Neural cell (in vitro differentiated cells): ENCODE measurements at regions not wholly inside any gene's neighbourhood (a gene's known extent, or its start where the extent isn't known, plus 50 kb on each side); places are given as distances from the start of the nearest gene placed in this dataset.

Experiments
- RAD21 ChIP-seq: fragments of 450-650 bp; conservative IDR thresholded peaks from 2 replicates; pipeline ENCODE4 v1.6.1; 2014; ENCODE audit warnings: antibody characterized with exemption, mild to moderate bottlenecking, moderate library complexity
- TAF1 ChIP-seq: IDR thresholded peaks from 2 replicates; pipeline ENCODE4 v1.6.1; 2012; ENCODE audit warnings: low read depth
- TF ChIP-seq, protein P1 (sequence below): fragments of 450-650 bp; IDR thresholded peaks from 2 replicates; pipeline ENCODE4 v1.5.1; 2014; ENCODE audit warnings: antibody characterized with exemption, mild to moderate bottlenecking, moderate library complexity; ENCODE audit not compliant: poor library complexity, severe bottlenecking
- TF ChIP-seq, protein P2 (sequence below): IDR thresholded peaks from 2 replicates; pipeline ENCODE4 v1.6.1; 2012; ENCODE audit warnings: borderline replicate concordance

DNA sequence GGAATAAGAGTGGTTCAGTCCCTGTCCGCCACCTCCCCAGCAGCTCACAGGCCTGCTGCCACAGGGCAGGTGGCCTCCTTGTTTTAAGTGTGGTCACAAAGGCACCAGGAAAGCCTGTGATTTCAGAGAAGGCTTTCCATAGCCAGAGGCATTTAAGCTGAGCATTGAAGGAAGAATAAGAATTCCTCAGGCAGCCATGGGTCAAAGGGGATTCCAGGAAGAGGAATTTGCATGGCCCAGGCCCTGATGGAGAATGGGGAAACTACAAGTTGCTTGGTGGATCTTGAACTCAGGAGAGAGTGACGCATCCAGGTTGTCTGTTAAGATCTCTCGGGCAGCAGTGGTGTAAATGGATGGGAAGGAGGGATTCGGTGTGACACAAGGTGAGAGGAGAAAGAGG is 66.7 kb downstream of the KLHDC7A start:
- TF ChIP-seq RAD21 (no peak), TAF1 (no peak)
- TF ChIP-seq, protein P1, sequence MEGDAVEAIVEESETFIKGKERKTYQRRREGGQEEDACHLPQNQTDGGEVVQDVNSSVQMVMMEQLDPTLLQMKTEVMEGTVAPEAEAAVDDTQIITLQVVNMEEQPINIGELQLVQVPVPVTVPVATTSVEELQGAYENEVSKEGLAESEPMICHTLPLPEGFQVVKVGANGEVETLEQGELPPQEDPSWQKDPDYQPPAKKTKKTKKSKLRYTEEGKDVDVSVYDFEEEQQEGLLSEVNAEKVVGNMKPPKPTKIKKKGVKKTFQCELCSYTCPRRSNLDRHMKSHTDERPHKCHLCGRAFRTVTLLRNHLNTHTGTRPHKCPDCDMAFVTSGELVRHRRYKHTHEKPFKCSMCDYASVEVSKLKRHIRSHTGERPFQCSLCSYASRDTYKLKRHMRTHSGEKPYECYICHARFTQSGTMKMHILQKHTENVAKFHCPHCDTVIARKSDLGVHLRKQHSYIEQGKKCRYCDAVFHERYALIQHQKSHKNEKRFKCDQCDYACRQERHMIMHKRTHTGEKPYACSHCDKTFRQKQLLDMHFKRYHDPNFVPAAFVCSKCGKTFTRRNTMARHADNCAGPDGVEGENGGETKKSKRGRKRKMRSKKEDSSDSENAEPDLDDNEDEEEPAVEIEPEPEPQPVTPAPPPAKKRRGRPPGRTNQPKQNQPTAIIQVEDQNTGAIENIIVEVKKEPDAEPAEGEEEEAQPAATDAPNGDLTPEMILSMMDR, result no peak
- TF ChIP-seq, protein P2, sequence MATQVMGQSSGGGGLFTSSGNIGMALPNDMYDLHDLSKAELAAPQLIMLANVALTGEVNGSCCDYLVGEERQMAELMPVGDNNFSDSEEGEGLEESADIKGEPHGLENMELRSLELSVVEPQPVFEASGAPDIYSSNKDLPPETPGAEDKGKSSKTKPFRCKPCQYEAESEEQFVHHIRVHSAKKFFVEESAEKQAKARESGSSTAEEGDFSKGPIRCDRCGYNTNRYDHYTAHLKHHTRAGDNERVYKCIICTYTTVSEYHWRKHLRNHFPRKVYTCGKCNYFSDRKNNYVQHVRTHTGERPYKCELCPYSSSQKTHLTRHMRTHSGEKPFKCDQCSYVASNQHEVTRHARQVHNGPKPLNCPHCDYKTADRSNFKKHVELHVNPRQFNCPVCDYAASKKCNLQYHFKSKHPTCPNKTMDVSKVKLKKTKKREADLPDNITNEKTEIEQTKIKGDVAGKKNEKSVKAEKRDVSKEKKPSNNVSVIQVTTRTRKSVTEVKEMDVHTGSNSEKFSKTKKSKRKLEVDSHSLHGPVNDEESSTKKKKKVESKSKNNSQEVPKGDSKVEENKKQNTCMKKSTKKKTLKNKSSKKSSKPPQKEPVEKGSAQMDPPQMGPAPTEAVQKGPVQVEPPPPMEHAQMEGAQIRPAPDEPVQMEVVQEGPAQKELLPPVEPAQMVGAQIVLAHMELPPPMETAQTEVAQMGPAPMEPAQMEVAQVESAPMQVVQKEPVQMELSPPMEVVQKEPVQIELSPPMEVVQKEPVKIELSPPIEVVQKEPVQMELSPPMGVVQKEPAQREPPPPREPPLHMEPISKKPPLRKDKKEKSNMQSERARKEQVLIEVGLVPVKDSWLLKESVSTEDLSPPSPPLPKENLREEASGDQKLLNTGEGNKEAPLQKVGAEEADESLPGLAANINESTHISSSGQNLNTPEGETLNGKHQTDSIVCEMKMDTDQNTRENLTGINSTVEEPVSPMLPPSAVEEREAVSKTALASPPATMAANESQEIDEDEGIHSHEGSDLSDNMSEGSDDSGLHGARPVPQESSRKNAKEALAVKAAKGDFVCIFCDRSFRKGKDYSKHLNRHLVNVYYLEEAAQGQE, result no peak
